H9 (cell line): ENCODE measurements at regions not wholly inside any gene's neighbourhood (a gene's known extent, or its start where the extent isn't known, plus 50 kb on each side); places are given as distances from the start of the nearest gene placed in this dataset.

ENCODE experiments used
- DNase-seq: peaks from one replicate; pipeline ENCODE4 v3.0.0-alpha.2; 2017
- H2AFZ ChIP-seq: one replicate; pipeline ENCODE4 v1.6.1; 2013; ENCODE audit warnings: mild to moderate bottlenecking, low read length, control low read depth, moderate library complexity
- H2AK5ac ChIP-seq: 2 replicates; pipeline ENCODE4 v1.6.1; 2013; ENCODE audit warnings: low read length, control low read depth, mixed read lengths; ENCODE audit not compliant: insufficient read length
- H2BK120ac ChIP-seq: one replicate; pipeline ENCODE4 v1.6.1; 2013; ENCODE audit warnings: low read depth, mild to moderate bottlenecking, low read length, control low read depth, inconsistent platforms; ENCODE audit not compliant: poor library complexity, severe bottlenecking
- H2BK12ac ChIP-seq: 2 replicates; pipeline ENCODE4 v1.6.1; 2013; ENCODE audit warnings: low read length, control low read depth, mixed read lengths, low read depth; ENCODE audit not compliant: insufficient read length
- H2BK15ac ChIP-seq: 2 replicates; pipeline ENCODE4 v1.6.1; 2013; ENCODE audit warnings: low read depth, low read length, control low read depth
- H2BK20ac ChIP-seq: one replicate; pipeline ENCODE4 v1.6.1; 2013; ENCODE audit warnings: low read depth, mild to moderate bottlenecking, low read length, control low read depth, inconsistent platforms; ENCODE audit not compliant: poor library complexity, severe bottlenecking
- H2BK5ac ChIP-seq: 2 replicates; pipeline ENCODE4 v1.6.1; 2013; ENCODE audit warnings: low read length, control low read depth, mixed read lengths; ENCODE audit not compliant: insufficient read length
- H3K14ac ChIP-seq: 2 replicates; pipeline ENCODE4 v1.6.1; 2013; ENCODE audit warnings: low read length, control low read depth; ENCODE audit not compliant: insufficient read depth
- H3K18ac ChIP-seq: 2 replicates; pipeline ENCODE4 v1.6.1; 2013; ENCODE audit warnings: low read depth, mild to moderate bottlenecking, mixed read lengths, low read length, control low read depth; ENCODE audit not compliant: insufficient read length
- H3K23ac ChIP-seq: 2 replicates; pipeline ENCODE4 v1.6.1; 2013; ENCODE audit warnings: low read length, control low read depth, mixed read lengths, low read depth; ENCODE audit not compliant: insufficient read length
- H3K23me2 ChIP-seq: 2 replicates; pipeline ENCODE4 v1.6.1; 2013; ENCODE audit warnings: low read depth, mild to moderate bottlenecking, mixed read lengths, low read length, control low read depth; ENCODE audit not compliant: insufficient read length, poor library complexity, severe bottlenecking
- H3K27ac ChIP-seq: 2 replicates; pipeline ENCODE4 v1.5.1; 2013; ENCODE audit warnings: low read length, control low read depth, mixed read lengths, low read depth; ENCODE audit not compliant: insufficient read length
- H3K27me3 ChIP-seq: 2 replicates; pipeline ENCODE4 v1.6.1; 2013; ENCODE audit warnings: low read length, control low read depth, inconsistent platforms; ENCODE audit not compliant: insufficient read depth
- H3K4ac ChIP-seq: 2 replicates; pipeline ENCODE4 v1.6.1; 2013; ENCODE audit warnings: low read depth, mild to moderate bottlenecking, control low read depth, inconsistent platforms, low read length, moderate library complexity
- H3K4me1 ChIP-seq: 2 replicates; pipeline ENCODE4 v1.6.1; 2013; ENCODE audit warnings: low read length, control low read depth, inconsistent platforms; ENCODE audit not compliant: insufficient read depth
- H3K4me2 ChIP-seq: 2 replicates; pipeline ENCODE4 v1.6.1; 2013; ENCODE audit warnings: low read length, control low read depth, mixed read lengths; ENCODE audit not compliant: insufficient read length, insufficient read depth
- H3K56ac ChIP-seq: 2 replicates; pipeline ENCODE4 v1.6.1; 2013; ENCODE audit warnings: low read depth, mild to moderate bottlenecking, mixed read lengths, low read length, control low read depth; ENCODE audit not compliant: insufficient read length
- H3K79me1 ChIP-seq: 2 replicates; pipeline ENCODE4 v1.6.1; 2013; ENCODE audit warnings: low read depth, mild to moderate bottlenecking, moderate library complexity, low read length, control low read depth, inconsistent platforms; ENCODE audit not compliant: insufficient read depth, poor library complexity, severe bottlenecking
- H3K79me2 ChIP-seq: 2 replicates; pipeline ENCODE4 v1.6.1; 2013; ENCODE audit warnings: low read length, control low read depth, inconsistent platforms; ENCODE audit not compliant: insufficient read depth
- H3K9ac ChIP-seq: 2 replicates; pipeline ENCODE4 v1.6.1; 2013; ENCODE audit warnings: low read length, control low read depth, mixed read lengths; ENCODE audit not compliant: insufficient read length; ENCODE audit errors: extremely low read depth
- H3K9me3 ChIP-seq: one replicate; pipeline ENCODE4 v1.6.1; 2013; ENCODE audit warnings: low read depth, low read length, inconsistent platforms; ENCODE audit not compliant: control insufficient read depth
- H3T11ph ChIP-seq: one replicate; pipeline ENCODE4 v1.6.1; 2013; ENCODE audit warnings: mild to moderate bottlenecking, low read length, control low read depth, inconsistent platforms
- H4K20me1 ChIP-seq: one replicate; pipeline ENCODE4 v1.6.1; 2013; ENCODE audit not compliant: control insufficient read depth, insufficient read length, insufficient read depth
- H4K5ac ChIP-seq: 2 replicates; pipeline ENCODE4 v1.6.1; 2013; ENCODE audit warnings: low read depth, mild to moderate bottlenecking, mixed read lengths, low read length, control low read depth; ENCODE audit not compliant: insufficient read length
- H4K8ac ChIP-seq: replicated peaks from 2 replicates; pipeline ENCODE4 v1.6.1; 2013; ENCODE audit warnings: low read length, control low read depth, mixed read lengths, low read depth; ENCODE audit not compliant: insufficient read length
- H4K91ac ChIP-seq: 2 replicates; pipeline ENCODE4 v1.6.1; 2013; ENCODE audit warnings: low read depth, mild to moderate bottlenecking, moderate library complexity, mixed read lengths, low read length, control low read depth; ENCODE audit not compliant: insufficient read length
- H3K27ac Mint-ChIP-seq, 3 experiments: 2 replicates in 2 of 3; 3 replicates in 1 of 3; pipeline ENCODE4 v1.8.0; 2020 to 2021; ENCODE audit warnings: mixed read lengths in 3 of 3, mild to moderate bottlenecking in 1 of 3, moderate library complexity in 1 of 3
- H3K27me3 Mint-ChIP-seq: 2 replicates; pipeline ENCODE4 v1.8.0; 2021; ENCODE audit warnings: low read depth, mild to moderate bottlenecking, moderate library complexity, mixed read lengths
- H3K36me3 Mint-ChIP-seq, 3 experiments: 2 replicates in 2 of 3; 3 replicates in 1 of 3; pipeline ENCODE4 v1.8.0; 2020 to 2021; ENCODE audit warnings: low read depth in 3 of 3, mixed read lengths in 3 of 3; ENCODE audit not compliant: insufficient read depth in 1 of 3
- H3K4me1 Mint-ChIP-seq, 2 experiments: 2 replicates each; pipeline ENCODE4 v1.8.0; 2020; ENCODE audit warnings: mixed read lengths in 2 of 2
- H3K4me3 Mint-ChIP-seq, 2 experiments: 2 replicates in 1 of 2; 3 replicates in 1 of 2; pipeline ENCODE4 v1.8.0; 2020 to 2021; ENCODE audit warnings: mild to moderate bottlenecking in 2 of 2, mixed read lengths in 2 of 2, moderate library complexity in 1 of 2
- H3K9me3 Mint-ChIP-seq, 2 experiments: 2 replicates in 1 of 2; 3 replicates in 1 of 2; pipeline ENCODE4 v1.8.0; 2020; ENCODE audit warnings: mild to moderate bottlenecking in 2 of 2, mixed read lengths in 2 of 2, moderate library complexity in 1 of 2
- WGBS: extraction: QIAGEN DNeasy Blood & Tissue Kit; methylation state at CpG from one replicate; pipeline ENCODE4 v1.1.7; 2013; ENCODE audit warnings: missing lambda C conversion rate, low lambda C conversion rate, mixed read lengths; ENCODE audit not compliant: insufficient read length; ENCODE audit errors: extremely low coverage; 5-methylcytosine and 5-hydroxymethylcytosine counted together
- TF ChIP-seq, protein P1 (sequence below): fragments of 200-600 bp; sonication (generic); conservative IDR thresholded peaks from 3 replicates; pipeline ENCODE4 v1.8.0; 2021; ENCODE audit warnings: antibody characterized with exemption, mild to moderate bottlenecking

DNA sequence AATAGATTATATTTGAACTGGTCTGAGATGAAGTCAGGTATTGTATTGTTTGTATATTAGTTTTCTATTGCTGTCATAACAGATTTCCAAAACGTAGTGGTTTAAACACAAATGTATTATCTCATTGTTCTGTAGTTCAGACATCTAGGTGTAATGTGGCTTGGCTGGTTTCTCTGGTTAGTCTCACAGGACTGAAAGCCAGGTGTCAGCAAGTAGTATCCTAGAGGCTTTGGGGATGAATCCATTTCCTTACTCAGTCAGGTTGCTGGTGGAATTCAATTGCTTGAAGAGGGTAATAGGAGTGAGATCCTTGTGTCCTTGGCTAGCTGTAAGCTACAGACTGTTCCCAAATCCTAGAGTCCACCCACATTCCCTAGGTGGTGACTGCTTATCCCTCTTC is 675.8 kb downstream of the NCAM2 start:
- H2BK20ac ChIP-seq: no peak overlapping the region
- H4K20me1 ChIP-seq: no peaks in the 10 kb centered on the region
- no peak for DNase-seq
- no peaks in the 10 kb centered on the region; a peak in 1 of 7 replicates for H3K36me3 Mint-ChIP-seq
- H4K5ac ChIP-seq: no peak overlapping the region
- no peak overlapping the region for H4K91ac ChIP-seq
- no peak overlapping the region for H3K56ac ChIP-seq
- H3K9ac ChIP-seq: no peak overlapping the region
- H3K79me1 ChIP-seq: no peaks in the 10 kb centered on the region
- no CpG with 5 or more reads among the region's 1 CpG for WGBS
- no peaks in the 10 kb centered on the region for H3K23me2 ChIP-seq
- H4K8ac ChIP-seq: no peak overlapping the region
- H3K4me2 ChIP-seq: no peak overlapping the region
- H3K4me1 Mint-ChIP-seq: no peaks in the 10 kb centered on the region
- no peak overlapping the region for H2AFZ ChIP-seq
- H3K79me2 ChIP-seq: no peaks in the 10 kb centered on the region
- H2BK120ac ChIP-seq: no peak overlapping the region
- no peak overlapping the region for H3K27ac ChIP-seq
- H3K27ac Mint-ChIP-seq: peak overlapping the region in 1 of 3 experiments; percentile 35; a peak in 1 of 7 replicates
- no peak overlapping the region for H2BK5ac ChIP-seq
- no peaks in the 10 kb centered on the region for H3K9me3 ChIP-seq
- H2BK15ac ChIP-seq: no peak overlapping the region
- H3K9me3 Mint-ChIP-seq: peaks cover 3 to 7% of the 10 kb centered on the region in 2 experiments; a peak in 2 of 5 replicates
- peaks cover 2% of the 10 kb centered on the region; the same call in 1 of the 2 replicates for H3K27me3 Mint-ChIP-seq
- no peak overlapping the region for H3K4ac ChIP-seq
- H3K23ac ChIP-seq: no peak overlapping the region
- no peaks in the 10 kb centered on the region for H3K4me1 ChIP-seq
- no peak overlapping the region for H2AK5ac ChIP-seq
- H3K27me3 ChIP-seq: no peaks in the 10 kb centered on the region
- TF ChIP-seq, protein P1, sequence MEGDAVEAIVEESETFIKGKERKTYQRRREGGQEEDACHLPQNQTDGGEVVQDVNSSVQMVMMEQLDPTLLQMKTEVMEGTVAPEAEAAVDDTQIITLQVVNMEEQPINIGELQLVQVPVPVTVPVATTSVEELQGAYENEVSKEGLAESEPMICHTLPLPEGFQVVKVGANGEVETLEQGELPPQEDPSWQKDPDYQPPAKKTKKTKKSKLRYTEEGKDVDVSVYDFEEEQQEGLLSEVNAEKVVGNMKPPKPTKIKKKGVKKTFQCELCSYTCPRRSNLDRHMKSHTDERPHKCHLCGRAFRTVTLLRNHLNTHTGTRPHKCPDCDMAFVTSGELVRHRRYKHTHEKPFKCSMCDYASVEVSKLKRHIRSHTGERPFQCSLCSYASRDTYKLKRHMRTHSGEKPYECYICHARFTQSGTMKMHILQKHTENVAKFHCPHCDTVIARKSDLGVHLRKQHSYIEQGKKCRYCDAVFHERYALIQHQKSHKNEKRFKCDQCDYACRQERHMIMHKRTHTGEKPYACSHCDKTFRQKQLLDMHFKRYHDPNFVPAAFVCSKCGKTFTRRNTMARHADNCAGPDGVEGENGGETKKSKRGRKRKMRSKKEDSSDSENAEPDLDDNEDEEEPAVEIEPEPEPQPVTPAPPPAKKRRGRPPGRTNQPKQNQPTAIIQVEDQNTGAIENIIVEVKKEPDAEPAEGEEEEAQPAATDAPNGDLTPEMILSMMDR: no peak
- H3K14ac ChIP-seq: no peak overlapping the region
- H3T11ph ChIP-seq: no peak overlapping the region
- no peak overlapping the region for H2BK12ac ChIP-seq
- no peak overlapping the region for H3K4me3 Mint-ChIP-seq
- H3K18ac ChIP-seq: no peak overlapping the region
